ENCODE measurements at regions not wholly inside any gene's neighbourhood (a gene's known extent, or its start where the extent isn't known, plus 50 kb on each side); places are given as distances from the start of the nearest gene placed in this dataset.

- no peak for TF ChIP-seq POLR2AphosphoS5 (IDR thresholded peaks at IDR 0.05; ENCODE audit: insufficient read depth in 1 of 2, low read depth in 1 of 2)
- no peak for TF ChIP-seq CTCF (IDR thresholded peaks at IDR 0.05)
- TF ChIP-seq POLR2A (IDR thresholded peaks at IDR 0.05): no peak
Measured at GRCh38 chr9:119768266-119768665, 399.0 kb upstream of the BRINP1 start.
